Panc1 (cell line): ENCODE measurements at regions not wholly inside any gene's neighbourhood (a gene's known extent, or its start where the extent isn't known, plus 50 kb on each side); places are given as distances from the start of the nearest gene placed in this dataset.

Experiments used
- ATAC-seq: fragments of 200-7000 bp; cut with Tn5 transposase; 2 replicates; pipeline ENCODE4 v1.9.1; 2020; ENCODE audit warnings: mild to moderate bottlenecking, moderate library complexity
- BruUV-seq: library from RNA; stranded (reverse); fragments of 400-500 nt; replicated peaks from 2 replicates; lab custom pipeline; 2021; lab: Mats Ljungman, UMichigan
- CTCF ChIA-PET: fragments of 300-600 bp; sonication (Branson Sonifier 250); formaldehyde crosslinking; loops from one replicate; lab custom pipeline; 2022; ENCODE audit warnings: antibody characterized with exemption; lab: Charles Lee
- POLR2A ChIA-PET: fragments of 300-600 bp; sonication (Branson Sonifier 250); formaldehyde crosslinking; loops from one replicate; lab custom pipeline; 2022; ENCODE audit warnings: antibody characterized with exemption; lab: Charles Lee
- DNase-seq: peaks from one replicate; pipeline ENCODE4 v3.0.0-alpha.2; 2010; ENCODE audit warnings: low read depth, low spot score
- H3K27ac ChIP-seq: 2 replicates; pipeline ENCODE4 v1.5.1; 2011; ENCODE audit warnings: mild to moderate bottlenecking, low read length, inconsistent platforms
- H3K27me3 ChIP-seq: fragments of 200-500 bp; sonication (Bioruptor generic); 2 replicates; pipeline ENCODE4 v1.6.0; 2014; ENCODE audit warnings: low read length, inconsistent platforms; ENCODE audit not compliant: control insufficient read depth, insufficient read depth
- H3K36me3 ChIP-seq: fragments of 200-500 bp; sonication (Bioruptor generic); 2 replicates; pipeline ENCODE4 v1.5.1; 2014; ENCODE audit warnings: inconsistent platforms, mild to moderate bottlenecking, low read length, moderate library complexity; ENCODE audit not compliant: control insufficient read depth, insufficient read depth
- H3K4me1 ChIP-seq: 2 replicates; pipeline ENCODE4 v1.5.1; 2011; ENCODE audit warnings: inconsistent platforms, mild to moderate bottlenecking, low read length, moderate library complexity; ENCODE audit not compliant: control insufficient read depth, insufficient read depth
- H3K4me3 ChIP-seq, 2 experiments: 2 replicates each; pipeline ENCODE4 v1.5.1; 2011 to 2012; ENCODE audit warnings: low read depth in 2 of 2, low read length in 2 of 2, mild to moderate bottlenecking in 2 of 2, inconsistent platforms in 1 of 2, moderate library complexity in 1 of 2
- H3K9me3 ChIP-seq: fragments of 200-500 bp; sonication (Bioruptor generic); 2 replicates; pipeline ENCODE4 v1.5.1; 2014; ENCODE audit warnings: low read depth, mild to moderate bottlenecking, inconsistent platforms, low read length, moderate library complexity; ENCODE audit not compliant: control insufficient read depth, insufficient read depth
- POLR2AphosphoS5 ChIP-seq: IDR thresholded peaks from 2 replicates; pipeline ENCODE4 v1.6.1; 2012; ENCODE audit warnings: mild to moderate bottlenecking, low read depth, low read length, moderate library complexity
- SIN3A ChIP-seq: IDR thresholded peaks from 2 replicates; pipeline ENCODE4 v1.6.1; 2012; ENCODE audit warnings: low read depth, mild to moderate bottlenecking, low read length, moderate library complexity, borderline replicate concordance; ENCODE audit not compliant: insufficient read depth
- TCF7L2 ChIP-seq: IDR thresholded peaks from 2 replicates; pipeline ENCODE4 v1.6.1; 2011; ENCODE audit warnings: mild to moderate bottlenecking, low read depth, low read length, inconsistent platforms
- in situ Hi-C: cut with HindIII; loops from 2 replicates; pipeline ENCODE4 v1.10.0; 2016; ENCODE audit warnings: low sequenced_read_pairs, low pct_unique_long_range_greater_than_20kb
- intact Hi-C: fragments of 100-400 bp; cut with micrococcal nuclease; formaldehyde crosslinking; loops from one replicate; pipeline ENCODE4 v1.10.0; 2022; ENCODE audit not compliant: unreplicated experiment
- TF ChIP-seq, protein P1 (sequence below): fragments of 450-650 bp; IDR thresholded peaks from 2 replicates; pipeline ENCODE4 v1.5.1; 2017; ENCODE audit warnings: mild to moderate bottlenecking
- TF ChIP-seq, protein P2 (sequence below), 2 experiments: IDR thresholded peaks; 2 replicates each; pipeline ENCODE4 v1.6.1; 2011 to 2012; ENCODE audit warnings: low read depth in 2 of 2, control low read depth in 1 of 2, low read length in 1 of 2, mild to moderate bottlenecking in 1 of 2, moderate library complexity in 1 of 2; ENCODE audit not compliant: insufficient read depth in 1 of 2

DNA sequence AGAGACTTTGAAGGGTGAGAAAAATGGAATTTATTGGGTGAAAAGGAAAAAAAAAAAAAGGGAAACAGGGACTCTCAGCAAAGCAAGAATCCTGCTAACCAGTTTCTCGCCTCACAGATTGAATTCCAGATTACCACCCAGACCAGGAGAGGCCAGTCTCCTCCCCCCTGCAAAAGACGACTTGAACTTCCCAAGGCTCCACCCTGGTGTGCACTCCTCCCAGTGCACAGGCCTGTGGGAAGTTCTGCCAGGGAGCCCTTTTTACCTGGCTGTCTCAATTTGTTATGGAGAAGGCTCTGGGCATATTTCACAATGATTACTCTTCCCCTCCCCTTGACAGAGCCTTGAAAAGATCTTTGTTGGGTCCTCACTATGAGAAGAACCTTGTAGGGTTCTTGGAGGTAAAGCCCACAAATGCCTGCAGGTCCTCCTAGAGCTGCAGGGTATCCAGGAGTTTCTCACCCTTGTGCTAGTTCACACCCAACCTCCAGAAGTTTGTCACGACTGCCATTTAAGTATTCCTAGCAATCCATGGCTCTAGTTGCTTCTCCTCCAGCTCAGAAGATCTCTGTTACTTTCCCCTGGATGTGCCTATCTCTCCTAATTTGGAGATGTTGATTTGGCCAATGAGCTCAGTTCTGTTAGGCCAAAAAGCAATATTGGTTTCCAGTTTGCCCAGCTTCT, 229.8 kb upstream of the TMTC4 start:
- Histone ChIP-seq H3K27ac (no peak overlapping the region), H3K9me3 (no peaks in the 10 kb centered on the region), H3K4me3 (no peak overlapping the region), H3K4me1 (no peaks in the 10 kb centered on the region), H3K27me3 (no peaks in the 10 kb centered on the region), H3K36me3 (no peaks in the 10 kb centered on the region)
- in situ Hi-C loops: no loop called here
- POLR2A ChIA-PET: no interaction called here
- ATAC-seq (no peak), DNase-seq (no peak)
- CTCF ChIA-PET: no interaction called here
- intact Hi-C loops: no loop called here
- no TSS peak for BruUV-seq
- TF ChIP-seq, protein P1, sequence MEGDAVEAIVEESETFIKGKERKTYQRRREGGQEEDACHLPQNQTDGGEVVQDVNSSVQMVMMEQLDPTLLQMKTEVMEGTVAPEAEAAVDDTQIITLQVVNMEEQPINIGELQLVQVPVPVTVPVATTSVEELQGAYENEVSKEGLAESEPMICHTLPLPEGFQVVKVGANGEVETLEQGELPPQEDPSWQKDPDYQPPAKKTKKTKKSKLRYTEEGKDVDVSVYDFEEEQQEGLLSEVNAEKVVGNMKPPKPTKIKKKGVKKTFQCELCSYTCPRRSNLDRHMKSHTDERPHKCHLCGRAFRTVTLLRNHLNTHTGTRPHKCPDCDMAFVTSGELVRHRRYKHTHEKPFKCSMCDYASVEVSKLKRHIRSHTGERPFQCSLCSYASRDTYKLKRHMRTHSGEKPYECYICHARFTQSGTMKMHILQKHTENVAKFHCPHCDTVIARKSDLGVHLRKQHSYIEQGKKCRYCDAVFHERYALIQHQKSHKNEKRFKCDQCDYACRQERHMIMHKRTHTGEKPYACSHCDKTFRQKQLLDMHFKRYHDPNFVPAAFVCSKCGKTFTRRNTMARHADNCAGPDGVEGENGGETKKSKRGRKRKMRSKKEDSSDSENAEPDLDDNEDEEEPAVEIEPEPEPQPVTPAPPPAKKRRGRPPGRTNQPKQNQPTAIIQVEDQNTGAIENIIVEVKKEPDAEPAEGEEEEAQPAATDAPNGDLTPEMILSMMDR: no peak
- no peak for TF ChIP-seq TCF7L2

DNA sequence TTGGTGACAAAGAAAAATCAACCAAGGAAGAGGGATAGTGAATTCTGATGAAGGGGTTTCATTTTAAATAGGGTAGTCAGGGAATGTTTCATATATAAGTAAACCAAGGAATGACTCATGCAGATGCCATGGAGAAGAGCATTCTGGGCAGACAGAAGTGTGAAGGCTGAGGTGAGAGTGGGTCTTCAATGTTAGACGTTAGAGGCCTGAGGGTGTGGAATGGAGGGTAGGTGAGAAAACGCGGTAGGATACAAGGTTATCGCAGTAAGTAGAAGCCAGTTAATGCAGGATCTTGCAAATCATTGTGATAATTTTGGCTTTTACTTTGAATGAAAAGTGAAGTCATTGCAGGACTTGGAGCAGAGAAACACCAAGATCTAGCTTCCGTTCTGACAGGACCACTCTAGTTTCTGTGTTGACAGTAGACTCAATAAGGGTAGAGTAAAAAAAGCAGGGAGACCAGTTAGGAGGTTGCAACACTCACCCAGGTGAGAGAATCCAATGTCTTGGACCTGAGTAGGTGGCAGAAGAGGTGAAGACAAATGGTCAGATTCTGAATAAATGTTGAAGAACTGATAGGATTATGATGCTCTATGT, 225.2 kb upstream of the TMTC4 start:
- intact Hi-C loops (no loop called here), in situ Hi-C loops (no loop called here)
- no peak for TF ChIP-seq TCF7L2
- TF ChIP-seq, protein P1: no peak
- no peak for TF ChIP-seq SIN3A
- TF ChIP-seq, protein P2, sequence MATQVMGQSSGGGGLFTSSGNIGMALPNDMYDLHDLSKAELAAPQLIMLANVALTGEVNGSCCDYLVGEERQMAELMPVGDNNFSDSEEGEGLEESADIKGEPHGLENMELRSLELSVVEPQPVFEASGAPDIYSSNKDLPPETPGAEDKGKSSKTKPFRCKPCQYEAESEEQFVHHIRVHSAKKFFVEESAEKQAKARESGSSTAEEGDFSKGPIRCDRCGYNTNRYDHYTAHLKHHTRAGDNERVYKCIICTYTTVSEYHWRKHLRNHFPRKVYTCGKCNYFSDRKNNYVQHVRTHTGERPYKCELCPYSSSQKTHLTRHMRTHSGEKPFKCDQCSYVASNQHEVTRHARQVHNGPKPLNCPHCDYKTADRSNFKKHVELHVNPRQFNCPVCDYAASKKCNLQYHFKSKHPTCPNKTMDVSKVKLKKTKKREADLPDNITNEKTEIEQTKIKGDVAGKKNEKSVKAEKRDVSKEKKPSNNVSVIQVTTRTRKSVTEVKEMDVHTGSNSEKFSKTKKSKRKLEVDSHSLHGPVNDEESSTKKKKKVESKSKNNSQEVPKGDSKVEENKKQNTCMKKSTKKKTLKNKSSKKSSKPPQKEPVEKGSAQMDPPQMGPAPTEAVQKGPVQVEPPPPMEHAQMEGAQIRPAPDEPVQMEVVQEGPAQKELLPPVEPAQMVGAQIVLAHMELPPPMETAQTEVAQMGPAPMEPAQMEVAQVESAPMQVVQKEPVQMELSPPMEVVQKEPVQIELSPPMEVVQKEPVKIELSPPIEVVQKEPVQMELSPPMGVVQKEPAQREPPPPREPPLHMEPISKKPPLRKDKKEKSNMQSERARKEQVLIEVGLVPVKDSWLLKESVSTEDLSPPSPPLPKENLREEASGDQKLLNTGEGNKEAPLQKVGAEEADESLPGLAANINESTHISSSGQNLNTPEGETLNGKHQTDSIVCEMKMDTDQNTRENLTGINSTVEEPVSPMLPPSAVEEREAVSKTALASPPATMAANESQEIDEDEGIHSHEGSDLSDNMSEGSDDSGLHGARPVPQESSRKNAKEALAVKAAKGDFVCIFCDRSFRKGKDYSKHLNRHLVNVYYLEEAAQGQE (IDR thresholded peaks at IDR 0.05; ENCODE audit: insufficient read depth in 1 of 2, low read depth in 2 of 2, low read length in 1 of 2): no peak
- TF ChIP-seq POLR2AphosphoS5: no peak
- H3K4me1 ChIP-seq: no peaks in the 10 kb centered on the region
- CTCF ChIA-PET: no interaction called here
- H3K36me3 ChIP-seq: no peaks in the 10 kb centered on the region
- DNase-seq (no peak), ATAC-seq (no peak)
- H3K27me3 ChIP-seq: no peaks in the 10 kb centered on the region
- POLR2A ChIA-PET: no interaction called here
- H3K9me3 ChIP-seq: no peaks in the 10 kb centered on the region
- no peak overlapping the region for H3K4me3 ChIP-seq
- BruUV-seq: no TSS peak
- H3K27ac ChIP-seq: no peak overlapping the region
